ENCODE measurements at regions not wholly inside any gene's neighbourhood (a gene's known extent, or its start where the extent isn't known, plus 50 kb on each side); places are given as distances from the start of the nearest gene placed in this dataset.

GRCh38 chr4:15364183-15364582 is 63.6 kb upstream of the C1QTNF7 start:
- in situ Hi-C loops (cut with MboI; ENCODE audit: low sequenced_read_pairs), result no loop called here

- in situ Hi-C loops (cut with MboI; ENCODE audit: low sequenced_read_pairs), result no loop called here
These were observed 62.2 kb upstream of the C1QTNF7 start for GRCh38 chr4:15365641-15366040.

GRCh38 chr4:15366721-15367120 is 61.1 kb upstream of the C1QTNF7 start:
- in situ Hi-C loops (cut with MboI; ENCODE audit: low sequenced_read_pairs), result no loop called here

- in situ Hi-C loops (cut with MboI; ENCODE audit: low sequenced_read_pairs), result no loop called here
These were observed 59.0 kb upstream of the C1QTNF7 start for GRCh38 chr4:15368856-15369255.

GRCh38 chr4:15370296-15370695 is 57.5 kb upstream of the C1QTNF7 start:
- in situ Hi-C loops (cut with MboI; ENCODE audit: low sequenced_read_pairs), result no loop called here

DNA sequence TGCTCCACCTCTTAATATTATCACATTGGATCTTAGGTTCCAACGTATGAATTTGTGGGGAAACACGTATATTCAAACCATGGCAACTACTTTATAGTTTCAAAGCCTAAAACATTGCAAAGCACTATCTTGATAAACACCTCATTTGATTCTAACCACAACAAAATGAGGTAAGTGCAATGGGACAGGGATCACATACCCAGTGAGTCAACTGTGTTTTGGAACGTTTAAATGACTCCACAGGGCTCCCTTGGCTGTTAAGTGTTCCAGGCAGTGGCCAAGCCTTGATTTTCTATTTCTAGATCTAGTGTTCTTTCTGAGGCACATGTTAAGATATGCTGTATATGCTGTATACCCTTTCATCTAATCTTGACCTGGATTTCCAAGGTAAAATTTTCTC is 54.5 kb upstream of the C1QTNF7 start:
- in situ Hi-C loops (cut with MboI; ENCODE audit: low sequenced_read_pairs), result no loop called here

DNA sequence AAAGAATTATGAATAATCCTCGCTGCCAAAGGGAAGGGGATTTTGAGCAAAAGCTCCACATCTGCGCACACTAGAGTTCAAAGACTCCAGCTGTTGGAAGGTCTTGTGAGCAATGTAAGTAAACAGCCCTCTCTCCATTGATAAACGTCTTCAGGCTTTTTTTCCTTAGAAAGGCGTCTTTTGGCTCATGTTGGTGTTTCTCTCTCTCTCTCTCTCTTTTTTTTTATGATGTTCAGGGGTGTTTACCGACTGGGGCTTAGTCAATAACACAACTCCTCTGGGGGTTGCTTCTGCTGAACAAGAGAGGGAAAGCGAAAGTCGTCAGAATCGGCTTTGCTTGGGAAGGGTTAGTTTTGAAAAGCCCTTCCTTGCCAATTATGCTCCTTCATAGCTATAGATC is 53.2 kb upstream of the C1QTNF7 start:
- in situ Hi-C loops (cut with MboI; ENCODE audit: low sequenced_read_pairs), result no loop called here

DNA sequence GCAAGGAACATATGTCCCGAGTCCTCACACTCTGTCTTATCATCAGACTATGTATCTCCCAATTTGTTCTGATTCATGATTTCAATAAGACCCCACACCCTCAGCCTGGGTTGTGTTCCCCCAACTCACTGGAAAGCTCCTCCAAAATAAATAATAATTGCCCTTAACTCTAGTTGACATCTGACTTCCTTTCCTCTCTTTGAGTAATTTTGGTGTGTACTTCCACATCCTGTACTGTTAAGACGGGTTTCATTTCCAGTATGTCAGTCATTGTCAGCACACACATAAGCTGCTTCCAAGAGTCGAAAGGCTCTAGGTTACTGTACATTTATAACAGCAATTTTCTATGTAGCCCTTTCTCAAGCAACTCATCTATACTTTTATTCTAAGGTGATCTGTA is 52.2 kb upstream of the C1QTNF7 start:
- in situ Hi-C loops (cut with MboI; ENCODE audit: low sequenced_read_pairs), result no loop called here

- in situ Hi-C loops (cut with MboI; ENCODE audit: low sequenced_read_pairs), result no loop called here
These were observed 51.7 kb upstream of the C1QTNF7 start for GRCh38 chr4:15376145-15376544.

GRCh38 chr4:15376594-15376993 is 51.2 kb upstream of the C1QTNF7 start:
- in situ Hi-C loops (cut with MboI; ENCODE audit: low sequenced_read_pairs), result no loop called here
